Fibroblast of upper back skin (primary cell): ENCODE measurements at regions not wholly inside any gene's neighbourhood (a gene's known extent, or its start where the extent isn't known, plus 50 kb on each side); places are given as distances from the start of the nearest gene placed in this dataset.

Source experiments
- DNase-seq: peaks from one replicate; pipeline ENCODE4 v3.0.0-alpha.2; 2013

DNA sequence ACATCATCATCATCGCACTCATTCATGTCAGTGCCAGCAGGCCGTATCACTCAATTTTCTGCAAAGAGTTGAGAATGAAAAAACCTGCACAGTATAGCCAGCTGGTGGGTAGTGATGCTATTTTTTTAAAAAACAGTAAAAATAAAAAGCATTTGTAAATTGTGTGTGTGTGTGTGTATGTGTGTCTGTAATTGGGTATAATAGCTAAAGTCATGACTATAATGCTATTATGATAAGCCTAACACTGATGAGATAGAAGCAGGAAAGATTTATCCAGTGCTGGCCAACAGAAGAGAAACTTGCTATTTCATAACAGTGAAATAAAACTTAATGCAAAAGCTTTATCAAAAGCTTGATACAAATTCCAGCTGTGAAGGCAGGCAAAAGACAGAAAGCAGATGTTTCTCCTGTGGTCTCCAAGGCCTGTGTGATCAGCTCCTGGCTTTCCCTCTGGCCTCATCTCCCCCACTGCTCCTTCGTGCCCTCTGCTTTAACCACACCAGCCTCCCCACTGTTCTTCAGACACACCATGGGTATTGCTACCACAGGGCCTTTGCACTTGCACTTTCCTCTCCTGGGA lies 206.2 kb upstream of the IRX5 start:
- no peak for DNase-seq

- DNase-seq, result no peak
Observed at GRCh38 chr16:54722210-54722676, 208.4 kb upstream of the IRX5 start.

DNA sequence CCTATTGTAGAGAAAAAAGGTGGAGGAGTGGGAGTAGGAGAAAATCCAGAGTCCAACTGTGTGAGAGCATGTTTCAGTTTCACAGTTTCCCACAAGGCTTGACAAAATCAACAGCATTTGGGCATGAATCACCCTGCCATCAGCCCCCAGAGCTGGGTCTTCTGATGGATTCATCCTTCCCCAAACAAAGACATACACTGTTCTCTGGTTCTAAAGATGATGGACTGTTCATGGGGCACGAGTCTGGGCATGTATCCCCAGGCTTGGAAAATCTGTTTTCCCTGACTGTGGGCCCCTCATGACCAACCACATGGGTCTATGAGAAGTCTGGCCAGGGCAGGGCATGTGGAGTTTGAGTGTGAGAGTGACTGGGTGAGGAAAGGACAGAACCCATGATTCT lies 210.4 kb upstream of the IRX5 start:
- DNase-seq, result no peak

DNA sequence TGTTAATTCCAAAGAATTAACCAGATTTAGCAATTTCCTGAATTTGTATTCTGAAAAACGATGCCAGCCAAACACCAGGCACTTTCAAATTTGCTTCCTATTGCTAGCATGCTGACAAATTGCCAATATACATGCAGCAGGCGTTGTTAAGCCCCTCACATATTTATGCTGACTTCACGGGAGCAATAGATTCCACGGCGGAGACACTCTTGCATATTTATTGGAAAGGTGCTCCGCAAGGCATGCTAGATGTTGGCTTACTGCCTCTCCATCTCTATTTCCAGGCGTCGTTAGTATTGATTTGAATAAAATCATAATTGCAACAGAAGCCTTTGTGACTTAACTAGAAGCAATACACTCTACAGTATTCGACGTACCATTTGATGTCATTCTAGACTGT lies 211.0 kb upstream of the IRX5 start:
- DNase-seq, result no peak

DNA sequence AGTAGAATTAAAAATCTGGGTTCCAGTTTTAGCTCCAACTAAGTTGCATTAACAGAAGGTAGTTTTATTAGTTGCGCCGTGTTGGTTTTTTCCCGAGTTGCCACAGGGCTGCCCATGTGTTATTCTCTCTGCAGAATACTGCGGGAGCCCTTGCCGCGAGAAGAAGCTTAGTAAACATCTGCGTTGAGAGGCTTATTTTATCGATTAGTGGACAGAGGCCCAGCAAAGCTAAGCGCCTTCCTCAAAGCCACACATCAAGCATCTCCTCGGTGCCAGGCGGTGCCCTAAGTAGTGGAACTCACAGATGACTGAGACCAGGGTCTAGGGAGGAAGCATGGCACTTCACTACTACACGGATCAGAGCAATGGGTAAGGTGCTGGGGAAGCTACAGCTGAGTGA lies 212.3 kb upstream of the IRX5 start:
- no peak for DNase-seq

- DNase-seq, result no peak
Observed at GRCh38 chr16:54715011-54715410, 215.7 kb upstream of the IRX5 start.

- DNase-seq, result no peak
Observed at GRCh38 chr16:54712866-54713265, 217.8 kb upstream of the IRX5 start.

GRCh38 chr16:54707813-54708212 lies 222.9 kb upstream of the IRX5 start:
- DNase-seq, result no peak

GRCh38 chr16:54706406-54706805 lies 224.3 kb upstream of the IRX5 start:
- no peak for DNase-seq

DNA sequence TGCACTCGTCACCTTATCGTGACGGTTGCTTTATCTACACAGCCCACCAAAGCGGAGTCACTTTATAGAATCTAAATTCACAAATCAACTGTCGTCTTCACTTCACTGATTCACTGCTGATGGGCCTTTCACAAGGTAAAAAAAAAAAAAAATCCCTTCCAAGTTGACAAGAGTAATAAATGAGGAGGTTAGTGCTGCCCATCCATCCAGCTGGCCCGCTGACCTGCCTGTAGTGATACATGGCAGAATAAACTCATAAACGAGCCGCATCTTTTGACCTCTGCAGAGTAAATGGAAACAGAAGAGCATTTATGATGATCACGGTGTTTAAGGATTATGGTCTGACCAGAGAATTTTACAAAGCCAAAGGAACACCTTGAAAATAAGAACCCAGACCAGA lies 227.3 kb upstream of the IRX5 start:
- no peak for DNase-seq

GRCh38 chr16:54699656-54700055 lies 231.0 kb upstream of the IRX5 start:
- no peak for DNase-seq

- DNase-seq, result no peak
Observed at GRCh38 chr16:54697677-54698076, 233.0 kb upstream of the IRX5 start.

GRCh38 chr16:54696970-54697369 lies 233.7 kb upstream of the IRX5 start:
- DNase-seq, result no peak

- DNase-seq, result no peak
Observed at GRCh38 chr16:54696522-54696921, 234.1 kb upstream of the IRX5 start.

DNA sequence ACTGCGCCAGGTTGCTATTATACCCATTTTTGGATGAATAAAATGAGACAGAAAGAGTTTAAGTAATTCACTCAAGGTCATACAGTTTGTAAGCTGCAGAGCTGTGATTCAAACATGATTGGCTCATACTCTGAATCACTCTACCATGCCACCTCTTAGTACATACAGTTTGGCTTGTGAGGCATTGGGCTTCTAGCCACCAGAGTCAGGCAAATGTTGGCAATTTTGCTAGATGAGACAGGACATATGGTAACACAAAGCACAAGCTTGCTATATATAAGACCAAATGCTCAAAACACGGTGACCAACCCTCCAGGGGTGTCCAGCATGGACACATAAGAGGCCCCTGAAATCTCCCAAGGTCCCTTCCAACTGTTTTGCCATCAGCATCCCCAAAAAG lies 236.0 kb upstream of the IRX5 start:
- DNase-seq, result no peak

DNA sequence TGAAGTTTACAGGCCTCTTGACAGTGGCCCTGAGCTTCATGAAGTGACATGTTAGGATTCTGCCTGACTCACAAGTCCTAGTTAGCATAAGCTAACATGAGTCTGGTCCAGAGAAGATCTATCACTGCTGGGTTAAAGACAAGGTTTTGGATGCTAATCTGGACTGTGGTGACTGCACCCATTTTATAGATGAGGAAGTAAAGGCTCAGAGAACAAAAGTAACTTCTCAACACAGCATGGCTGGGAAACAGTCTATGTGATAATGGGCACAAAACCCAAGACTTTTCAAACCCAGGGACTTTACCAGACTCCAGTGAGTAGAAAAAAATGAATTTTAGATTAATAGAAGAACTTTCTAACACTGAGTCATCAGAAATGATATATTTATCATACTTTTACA lies 236.8 kb upstream of the IRX5 start:
- DNase-seq, result no peak

DNA sequence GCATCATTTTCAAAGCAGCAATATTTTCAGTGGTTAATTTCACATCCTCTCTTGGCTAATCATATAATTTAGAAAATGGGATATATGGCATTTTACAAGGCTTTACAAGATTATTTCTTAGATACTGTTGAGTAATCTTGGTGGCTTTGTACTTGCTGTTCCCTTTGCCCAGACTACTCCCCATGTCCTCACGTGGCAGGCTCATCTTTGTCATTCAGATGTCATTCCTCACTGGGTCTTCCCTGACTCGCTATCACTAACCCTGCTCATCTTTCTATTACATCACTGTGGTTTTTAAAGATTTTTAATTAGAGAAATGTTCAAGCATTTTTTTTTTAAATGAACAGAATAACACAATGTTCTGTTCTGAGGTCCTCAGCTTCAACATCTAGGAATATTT lies 240.0 kb upstream of the IRX5 start:
- DNase-seq, result no peak

- no peak for DNase-seq
Observed at GRCh38 chr16:54690306-54690705, 240.4 kb upstream of the IRX5 start.

DNA sequence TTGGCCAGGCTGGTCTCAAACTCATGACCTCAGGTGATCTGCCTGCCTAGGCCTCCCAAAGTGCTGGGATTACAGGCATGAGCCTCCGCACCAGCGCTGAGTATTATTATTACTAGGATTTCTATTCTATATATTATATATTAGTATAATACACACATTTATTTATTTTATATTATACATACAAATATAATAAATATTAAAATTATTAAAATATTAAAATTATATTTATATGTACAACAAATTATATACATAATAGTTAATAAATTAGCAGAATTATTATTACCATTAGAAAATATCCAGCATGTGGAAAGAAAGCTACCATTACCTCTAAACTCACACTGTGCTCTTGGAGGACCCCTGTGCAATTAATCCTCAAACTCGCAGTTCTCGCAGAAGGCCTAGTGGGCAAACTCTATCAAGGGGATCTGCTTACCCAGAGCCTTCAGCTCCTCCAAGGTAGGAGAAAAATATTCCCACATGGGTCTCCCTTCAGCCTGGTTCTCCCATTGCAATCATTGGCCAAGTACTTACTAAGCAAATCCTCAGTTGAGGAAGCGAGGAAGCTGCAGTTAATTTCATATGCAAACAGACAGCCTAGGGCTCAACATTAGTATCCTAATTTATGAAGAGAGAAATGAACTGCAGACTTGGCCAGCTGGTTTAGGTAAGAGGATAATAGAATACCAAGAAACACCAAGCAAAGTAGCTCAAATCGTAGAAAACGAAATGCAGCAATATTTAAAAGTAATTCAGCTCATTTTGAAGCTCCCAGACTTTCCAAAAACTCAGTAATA lies 241.4 kb upstream of the IRX5 start:
- no peak for DNase-seq

DNA sequence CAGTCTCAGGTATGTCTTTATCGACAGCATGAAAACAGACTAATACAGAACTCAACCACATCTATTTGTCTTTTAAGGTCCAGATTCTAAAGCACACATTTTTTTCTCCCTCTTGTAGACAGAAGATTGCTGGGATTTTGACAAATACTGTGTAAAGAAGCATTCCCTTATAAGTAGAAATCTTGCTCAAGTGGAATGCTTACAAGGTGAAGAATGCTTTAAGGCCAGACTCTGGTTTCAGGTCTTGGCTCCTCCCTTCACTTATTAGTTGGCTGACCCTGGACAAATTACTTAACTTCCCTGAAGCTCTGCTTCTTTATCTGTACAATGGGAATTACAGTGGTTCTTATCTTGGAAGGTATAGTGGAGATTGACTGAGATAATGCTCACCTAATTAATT lies 242.3 kb upstream of the IRX5 start:
- DNase-seq, result no peak

- DNase-seq, result no peak
Observed at GRCh38 chr16:54687043-54687899, 243.4 kb upstream of the IRX5 start.

- DNase-seq, result no peak
Observed at GRCh38 chr16:54685682-54686081, 245.0 kb upstream of the IRX5 start.

GRCh38 chr16:54679531-54679930 lies 251.1 kb upstream of the IRX5 start:
- no peak for DNase-seq
